DMS114 treated with DMSO at 0.1 percent for 48 hours (cell line): ENCODE measurements at regions not wholly inside any gene's neighbourhood (a gene's known extent, or its start where the extent isn't known, plus 50 kb on each side); places are given as distances from the start of the nearest gene placed in this dataset.

Experiments
- DNase-seq: peaks from one replicate; lab custom pipeline; 2025; ENCODE audit not compliant: unreplicated experiment; lab: John Stamatoyannopoulos, UW

DNA sequence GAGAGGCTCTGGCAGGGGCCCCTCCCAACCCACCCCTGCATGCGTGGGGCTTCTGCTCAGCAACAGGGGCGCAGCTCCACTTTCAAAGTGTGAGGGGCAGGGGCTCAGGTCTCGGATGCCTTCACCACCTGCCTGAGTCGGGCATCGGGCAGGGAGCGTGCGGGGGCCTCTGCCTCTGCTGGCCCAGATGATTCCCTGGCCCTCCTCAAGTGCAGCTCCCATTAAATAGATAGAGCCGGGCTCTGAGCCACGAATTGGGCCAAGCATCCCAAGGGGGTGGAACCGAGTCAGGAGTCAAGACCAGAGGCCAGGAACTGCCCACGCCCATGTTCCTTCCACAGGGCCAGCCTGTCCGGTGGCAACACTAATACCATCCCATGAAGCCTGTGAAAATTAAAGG lies 108.9 kb upstream of the FAM20C start:
- DNase-seq: no peak

DNA sequence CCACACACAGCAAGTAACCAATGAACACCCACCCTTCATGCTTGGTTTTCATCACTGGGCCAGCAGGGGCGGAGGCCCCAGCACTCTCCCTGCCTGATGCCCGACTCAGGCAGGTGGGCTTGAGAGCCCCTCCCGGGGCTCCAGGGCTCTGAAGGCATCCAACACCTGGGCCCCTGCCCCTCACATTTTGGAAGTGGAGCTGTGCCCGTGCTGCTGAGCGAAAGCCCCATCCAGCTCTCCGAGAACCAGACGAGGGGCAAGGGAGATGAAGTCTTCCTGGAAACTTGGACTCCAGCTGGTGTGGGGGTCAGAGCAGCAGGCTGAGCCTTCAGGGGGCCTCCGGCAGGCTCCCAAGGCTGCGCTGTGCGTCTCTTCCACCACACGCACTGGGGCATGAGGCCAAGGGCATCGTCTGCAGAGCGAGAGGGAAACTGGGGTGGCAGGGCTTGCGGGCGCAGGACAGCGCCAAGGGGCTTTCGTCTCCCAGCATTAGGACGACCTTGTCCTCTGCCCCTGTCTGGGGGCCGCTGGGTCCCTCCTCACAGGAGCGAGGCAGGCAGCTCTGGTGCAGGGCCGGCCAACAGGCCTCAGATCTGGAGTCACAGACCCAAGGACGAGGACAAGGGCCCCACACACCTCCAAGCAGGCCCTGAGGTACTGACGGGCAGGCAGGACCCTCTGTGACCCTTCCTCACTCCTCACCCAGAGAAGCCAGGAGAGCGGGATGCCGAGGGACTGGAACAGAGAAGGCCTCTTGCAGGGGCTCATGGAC lies 108.3 kb upstream of the FAM20C start:
- DNase-seq: no peak

DNA sequence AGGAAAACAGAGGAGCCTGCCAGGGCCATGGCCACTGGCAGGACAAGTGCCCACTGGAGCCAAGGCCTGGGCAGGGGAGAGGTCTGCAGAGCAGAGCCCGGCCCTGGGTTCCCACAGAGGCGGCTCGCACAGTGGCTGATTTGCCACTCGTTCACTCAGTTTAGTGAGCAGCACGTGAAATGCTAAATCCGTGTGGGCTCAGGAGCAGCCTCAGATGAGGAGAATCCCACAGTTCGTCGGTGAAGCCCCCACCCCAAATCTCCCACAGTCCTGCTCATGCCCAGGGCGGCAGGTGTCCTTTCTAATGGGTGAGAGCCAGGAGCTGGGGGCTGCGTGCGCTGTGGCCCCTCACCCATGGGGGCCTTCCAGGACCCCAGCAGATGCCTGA lies 107.7 kb upstream of the FAM20C start:
- DNase-seq: no peak

DNA sequence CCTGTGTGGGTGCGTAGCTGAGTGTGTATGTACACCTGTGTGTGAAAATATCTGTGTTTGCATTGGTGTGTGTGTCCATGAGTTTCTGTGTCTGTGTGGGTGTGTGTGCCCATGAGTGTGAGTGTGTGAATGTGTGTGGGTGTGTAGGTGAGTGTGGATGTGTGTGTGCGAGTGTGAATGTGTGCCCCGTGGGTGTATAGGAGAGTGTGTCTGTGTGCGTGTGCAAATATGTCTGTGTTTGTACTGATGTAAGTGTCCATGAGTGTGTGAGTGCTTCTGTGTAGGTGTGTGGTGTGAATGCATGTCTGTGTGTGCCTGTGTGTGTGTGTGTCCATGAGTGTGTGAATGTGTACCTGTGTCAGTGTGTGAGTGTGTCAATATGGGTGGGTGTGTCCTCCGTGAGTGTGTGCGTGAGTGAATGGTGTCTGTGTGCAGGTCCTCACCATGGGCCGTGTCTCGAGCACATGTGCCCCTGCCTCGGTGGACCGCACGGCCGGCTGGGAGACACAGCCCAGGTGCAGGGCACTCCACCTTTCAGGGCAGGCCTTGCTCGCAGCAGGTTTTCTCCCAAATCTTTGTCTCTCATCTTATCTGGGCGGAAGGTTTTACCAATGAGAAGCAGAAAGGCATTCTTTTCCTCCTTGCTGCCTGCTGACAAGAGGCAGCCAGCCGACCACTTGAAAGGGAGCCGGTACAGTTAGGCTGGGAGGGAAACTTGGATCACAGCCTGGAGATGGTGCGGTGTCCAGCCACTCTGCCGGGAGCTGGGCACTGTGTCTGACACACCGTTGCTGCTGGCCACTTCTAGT lies 107.1 kb upstream of the FAM20C start:
- no peak for DNase-seq

DNA sequence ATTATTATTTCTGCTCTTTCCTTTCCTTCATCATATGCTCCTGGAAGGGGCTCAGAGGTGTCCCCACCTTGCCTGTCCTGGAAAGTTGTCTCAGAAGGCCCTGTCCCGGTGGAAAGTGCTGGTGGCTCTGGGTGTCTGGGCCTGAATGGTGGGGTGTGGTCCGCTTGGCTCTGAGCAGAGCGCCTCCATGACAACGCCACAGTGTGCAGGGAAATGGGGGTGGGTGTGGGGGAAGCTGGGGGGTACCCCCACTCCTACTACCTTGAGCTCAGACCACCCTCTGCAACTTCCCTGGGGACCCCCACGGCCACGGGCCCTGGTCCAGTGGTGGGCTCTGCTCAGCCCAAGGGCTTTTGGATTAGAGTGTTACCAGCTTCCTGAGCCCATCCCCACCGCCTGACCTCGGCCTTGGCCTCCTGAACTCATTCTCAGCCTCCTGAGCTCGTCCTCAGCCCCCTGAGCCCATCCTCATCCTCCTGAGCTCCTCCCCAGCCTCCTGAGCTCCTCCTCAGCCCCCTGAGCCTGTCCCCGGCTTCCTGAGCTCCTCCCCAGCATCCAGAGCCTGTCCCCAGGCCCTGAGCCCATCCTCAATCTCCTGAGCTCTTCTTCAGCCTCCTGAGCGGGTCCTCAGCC lies 106.4 kb upstream of the FAM20C start:
- DNase-seq: no peak

DNA sequence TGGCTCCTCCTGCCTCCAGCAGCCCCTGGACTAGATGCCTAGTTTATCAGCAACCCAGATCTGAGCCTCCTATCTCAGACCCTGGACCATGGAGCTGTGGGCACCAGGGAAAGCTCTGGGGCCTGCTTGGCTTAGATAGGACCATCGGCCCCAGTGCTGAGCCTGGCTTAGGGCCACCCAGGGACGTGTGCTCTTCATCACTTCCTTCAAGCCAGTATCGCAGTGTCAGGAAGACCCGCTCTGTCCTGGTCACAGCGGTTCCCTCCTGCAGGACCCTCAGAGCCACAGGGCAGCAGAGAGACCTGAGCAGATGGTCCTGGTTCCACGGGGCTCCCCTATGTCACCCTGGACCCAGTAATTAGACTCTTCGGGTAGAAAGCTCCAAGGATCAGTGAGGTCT lies 105.7 kb upstream of the FAM20C start:
- DNase-seq: no peak

DNA sequence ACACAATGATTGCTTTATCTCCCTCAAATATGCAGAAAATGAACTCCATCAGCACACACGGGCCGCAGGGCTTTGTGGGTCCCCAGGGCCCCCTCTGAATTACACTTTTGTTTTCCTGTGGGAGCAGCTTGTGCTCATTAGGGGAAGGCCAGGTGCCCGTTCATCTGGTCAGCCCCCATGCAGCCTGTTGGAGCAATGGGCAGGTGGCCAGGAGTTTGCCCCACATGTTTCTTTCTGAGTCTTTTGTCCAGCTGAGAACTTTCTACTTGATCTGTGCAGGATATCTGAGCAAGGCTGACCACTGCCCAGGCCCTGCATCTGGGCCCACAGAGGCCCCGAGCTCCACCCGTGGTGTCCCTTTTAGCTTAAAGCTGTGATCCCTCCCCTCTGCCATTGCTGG lies 105.3 kb upstream of the FAM20C start:
- DNase-seq: no peak

DNA sequence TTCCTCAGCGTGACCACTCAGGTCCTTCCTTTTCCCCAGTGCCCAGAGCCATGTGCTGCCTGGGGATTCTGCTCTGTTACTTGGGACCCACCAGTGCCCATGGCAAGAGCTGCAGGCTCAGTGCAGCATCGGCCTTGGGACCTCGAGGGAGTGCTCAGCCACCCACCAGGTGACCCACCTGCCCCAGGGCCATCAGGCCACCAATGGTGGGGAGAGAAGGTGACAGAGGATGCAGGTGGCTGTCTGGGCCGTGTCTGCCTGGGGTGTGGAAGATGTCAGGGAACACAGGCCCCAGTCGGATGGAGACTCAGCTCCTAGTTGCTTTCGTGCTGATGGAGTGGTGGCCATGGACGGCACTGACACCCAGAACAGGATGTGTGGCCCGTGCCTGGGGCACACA lies 104.7 kb upstream of the FAM20C start:
- DNase-seq: no peak

DNA sequence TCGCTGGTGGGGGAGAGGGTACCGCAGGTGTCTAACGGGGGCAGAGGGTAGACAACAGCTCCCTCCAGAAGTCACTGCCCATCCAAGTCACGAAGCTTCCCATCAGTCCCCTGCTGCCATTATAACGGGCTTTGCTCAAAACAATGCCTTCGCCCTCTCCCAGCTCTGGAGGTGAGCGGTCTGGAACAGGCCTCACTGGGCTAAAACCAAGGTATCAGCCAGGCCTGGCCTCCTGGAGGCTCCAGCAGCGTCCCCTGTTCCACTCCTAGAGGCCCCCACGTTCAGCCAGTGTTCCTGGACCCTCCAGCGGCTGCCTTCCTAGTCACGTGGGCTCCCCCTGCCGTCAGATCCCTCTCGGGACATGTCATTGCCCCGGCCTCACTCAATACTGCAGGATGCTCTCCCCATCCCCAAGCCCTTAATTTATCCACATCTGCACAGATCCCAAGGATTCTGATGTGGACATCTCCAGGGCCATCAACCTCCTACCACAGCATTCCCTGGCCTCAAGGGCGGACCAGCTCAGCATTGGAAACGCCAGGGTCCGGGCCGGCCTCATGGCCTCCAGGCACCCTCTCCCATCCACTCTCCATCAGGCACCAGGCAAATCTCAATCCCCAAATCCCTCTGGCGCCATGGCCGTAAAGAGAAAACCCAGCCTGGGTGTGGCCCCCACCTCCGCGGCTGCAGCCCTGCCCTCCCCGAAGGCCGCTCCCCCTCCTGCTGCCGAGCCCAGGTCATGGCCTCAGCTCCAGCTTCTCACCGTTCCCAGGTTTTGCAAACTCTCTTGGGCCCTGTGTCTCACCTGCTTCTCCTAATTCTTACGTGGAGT lies 104.1 kb upstream of the FAM20C start:
- no peak for DNase-seq

DNA sequence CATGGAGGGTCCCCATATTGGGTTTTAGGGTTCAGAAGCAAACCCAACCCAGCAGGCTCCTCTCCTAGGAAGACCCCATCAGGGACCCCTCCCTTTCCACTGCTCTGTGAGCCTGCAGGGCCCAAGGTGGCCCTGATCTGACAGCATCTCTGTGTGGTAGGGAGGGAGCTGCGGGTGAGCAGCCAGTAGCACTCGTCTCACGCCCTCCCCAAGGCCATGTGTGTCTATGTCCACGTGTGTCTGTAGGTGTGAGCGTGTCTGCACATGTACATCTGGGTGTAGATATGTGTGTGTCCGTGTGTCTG lies 103.5 kb upstream of the FAM20C start:
- no peak for DNase-seq

DNA sequence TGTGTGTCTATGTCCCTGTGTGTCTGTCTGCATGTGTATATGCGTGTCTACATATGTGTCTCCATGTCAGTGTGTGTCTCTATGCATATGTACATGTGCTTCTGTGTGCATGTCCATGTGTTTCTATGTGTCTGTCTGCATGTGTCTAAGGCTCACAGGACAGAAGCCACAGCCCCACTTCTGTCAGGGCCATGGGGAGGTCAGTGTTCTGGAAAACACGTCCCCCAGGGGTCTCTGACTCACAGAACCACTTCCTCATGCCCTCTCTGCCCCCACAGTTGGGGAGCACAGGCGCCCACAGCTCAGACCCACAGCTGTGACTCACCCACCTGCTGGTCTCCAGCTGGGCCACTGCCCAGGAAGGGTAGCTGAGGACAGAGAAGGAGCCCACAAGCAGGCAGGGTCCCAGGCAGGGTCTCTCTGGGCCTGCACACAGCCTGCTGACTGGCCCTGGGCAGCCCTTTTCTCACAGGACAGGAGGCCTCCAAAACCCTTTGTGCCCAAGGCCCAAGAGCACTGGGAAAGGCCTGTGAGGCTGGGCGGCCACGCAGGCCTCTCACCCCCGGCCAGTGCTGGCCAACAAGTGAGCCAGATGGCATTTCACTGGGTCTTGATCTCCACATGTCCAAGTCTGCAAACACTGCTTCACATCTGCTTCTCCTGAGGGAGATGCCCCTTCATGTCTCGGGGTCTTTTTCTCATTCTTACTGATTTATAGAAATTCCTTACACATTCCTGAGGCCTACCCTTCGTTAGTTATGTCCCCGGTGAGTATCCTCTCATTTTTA lies 102.9 kb upstream of the FAM20C start:
- DNase-seq: no peak

DNA sequence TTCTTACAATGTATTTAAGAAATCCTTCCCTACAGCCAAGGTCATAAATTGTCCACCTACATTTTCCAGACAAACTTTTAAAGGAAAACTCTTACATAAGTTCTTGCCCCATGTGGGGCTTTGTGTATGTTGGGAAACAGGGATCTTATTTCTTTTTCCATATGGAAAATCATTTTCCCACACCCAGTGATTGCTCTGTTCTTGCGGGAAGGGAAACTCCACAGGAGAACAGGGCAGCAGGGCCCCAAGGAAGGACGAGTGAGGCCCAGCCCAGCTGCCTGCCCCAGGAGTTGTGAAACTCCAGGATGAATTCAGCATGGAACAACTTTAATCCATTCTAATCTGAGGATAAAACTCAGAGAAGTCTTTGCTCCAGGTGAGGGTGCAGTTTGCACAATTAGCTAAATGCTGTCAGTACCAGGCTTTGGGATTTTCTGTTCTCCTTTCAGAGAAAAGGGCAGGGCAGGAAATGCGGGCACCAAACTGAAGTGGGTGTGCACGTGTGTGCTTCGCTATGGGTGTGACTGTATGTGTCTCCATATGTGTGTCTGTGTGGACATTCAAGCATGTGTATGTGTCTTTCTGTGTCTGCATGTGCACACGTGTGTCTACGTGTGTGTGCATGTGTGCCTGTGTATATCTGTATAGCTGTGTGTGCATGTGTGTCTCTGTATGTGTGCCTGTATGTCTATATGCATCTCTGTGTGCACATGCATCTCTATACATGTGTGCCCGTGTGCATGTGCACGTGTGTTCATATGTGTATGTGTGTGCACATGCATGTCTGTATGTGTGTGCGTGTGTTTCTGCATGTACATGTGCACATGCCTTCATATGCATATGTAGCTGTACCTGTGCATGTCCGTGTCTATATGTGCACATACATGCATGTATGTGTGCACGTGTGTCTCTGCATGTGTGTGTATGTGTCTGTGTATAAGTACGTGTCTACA lies 102.0 kb upstream of the FAM20C start:
- DNase-seq: no peak

DNA sequence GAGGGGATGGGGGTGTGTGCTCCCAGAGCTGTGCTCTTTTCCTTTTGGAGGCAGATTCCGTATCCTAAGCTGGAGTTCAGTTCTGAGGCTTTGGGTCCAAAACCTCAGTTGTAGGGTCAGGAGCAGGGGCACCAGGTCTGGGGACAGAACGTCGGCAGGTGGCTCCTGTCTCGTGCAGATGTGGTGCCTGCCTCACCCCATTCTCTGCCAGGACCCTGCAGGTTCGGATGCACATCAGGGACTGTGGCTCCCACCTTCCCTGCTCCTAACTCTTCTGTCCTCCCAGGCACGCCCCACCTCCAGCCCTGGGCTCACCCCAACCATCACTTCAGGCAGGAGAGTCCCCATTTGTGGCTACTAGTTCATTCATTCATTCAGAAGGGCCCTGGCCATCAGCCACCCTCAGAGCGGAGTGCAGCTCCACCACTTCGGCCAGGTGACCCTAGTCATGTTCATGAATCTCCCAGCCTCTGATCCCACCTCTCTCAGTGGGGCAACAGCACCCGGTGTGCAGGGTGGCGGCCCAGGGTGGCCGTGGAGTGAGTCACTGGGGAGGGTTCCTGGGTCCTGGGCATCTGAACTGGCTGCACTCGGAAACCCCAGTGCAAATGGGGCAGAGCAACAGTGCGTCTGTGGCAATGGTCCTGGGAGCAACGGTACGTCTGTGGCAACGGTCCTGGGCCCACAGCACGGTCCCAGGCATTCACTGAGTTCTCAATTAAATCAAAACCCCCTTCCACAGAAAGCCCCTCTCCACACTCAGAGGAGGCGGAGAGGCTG lies 100.8 kb upstream of the FAM20C start:
- DNase-seq: no peak

DNA sequence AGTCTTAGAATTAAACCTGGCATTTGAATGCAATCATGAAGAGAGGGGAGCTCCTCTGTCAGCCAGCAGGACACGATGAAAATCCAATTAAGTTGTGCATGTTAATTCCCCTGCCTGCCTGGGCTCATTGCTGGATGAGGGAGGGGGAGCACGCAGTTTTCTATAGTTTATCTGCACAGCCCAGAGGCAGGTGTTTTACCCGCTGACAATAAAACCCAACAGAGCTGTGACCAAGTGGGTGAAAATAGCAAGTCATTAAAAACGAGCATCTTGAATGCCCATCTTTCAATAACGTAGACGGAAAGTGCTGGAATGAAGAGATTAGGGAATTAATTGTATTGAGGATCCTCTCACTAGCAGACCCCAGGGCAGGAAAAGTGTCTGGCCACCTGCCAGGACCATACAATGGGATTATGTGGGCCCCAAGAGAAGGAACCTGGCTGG lies 100.1 kb upstream of the FAM20C start:
- no peak for DNase-seq

DNA sequence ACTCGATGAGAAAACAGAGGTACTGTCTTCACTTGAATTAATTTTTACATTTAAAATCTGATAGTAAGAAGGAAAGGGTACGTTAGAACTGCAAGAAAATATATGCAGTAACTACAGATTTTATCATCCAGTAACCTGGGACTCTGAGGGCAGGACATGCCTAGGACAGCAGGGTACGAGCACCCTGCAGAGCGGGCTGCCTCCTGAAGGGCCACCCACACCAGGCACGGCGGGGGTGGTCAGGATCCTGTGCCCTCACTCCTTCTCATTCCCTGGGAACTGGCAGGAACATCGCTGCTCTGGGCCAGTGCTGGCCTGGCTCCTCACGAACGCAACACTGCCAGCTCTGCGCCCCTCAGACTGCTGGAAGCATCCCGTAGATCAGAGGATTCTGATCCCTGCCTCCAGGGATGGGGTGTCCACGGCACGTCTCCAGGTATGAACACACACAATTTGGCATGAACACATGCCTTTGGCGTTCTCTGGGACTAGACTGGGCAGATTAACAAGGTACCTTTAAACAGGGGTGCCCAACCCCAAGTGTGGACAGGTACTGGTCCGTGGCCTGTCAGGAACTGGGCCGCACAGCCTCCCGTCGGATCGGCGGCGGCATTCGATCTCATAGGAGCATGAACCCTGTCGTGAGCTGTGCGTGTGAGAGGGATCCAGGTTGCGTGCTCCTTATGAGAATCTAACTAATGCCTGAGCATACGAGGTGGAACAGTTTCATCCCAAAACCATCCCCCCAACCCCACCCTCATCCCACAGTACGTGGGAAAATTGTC lies 99.3 kb upstream of the FAM20C start:
- DNase-seq: no peak

DNA sequence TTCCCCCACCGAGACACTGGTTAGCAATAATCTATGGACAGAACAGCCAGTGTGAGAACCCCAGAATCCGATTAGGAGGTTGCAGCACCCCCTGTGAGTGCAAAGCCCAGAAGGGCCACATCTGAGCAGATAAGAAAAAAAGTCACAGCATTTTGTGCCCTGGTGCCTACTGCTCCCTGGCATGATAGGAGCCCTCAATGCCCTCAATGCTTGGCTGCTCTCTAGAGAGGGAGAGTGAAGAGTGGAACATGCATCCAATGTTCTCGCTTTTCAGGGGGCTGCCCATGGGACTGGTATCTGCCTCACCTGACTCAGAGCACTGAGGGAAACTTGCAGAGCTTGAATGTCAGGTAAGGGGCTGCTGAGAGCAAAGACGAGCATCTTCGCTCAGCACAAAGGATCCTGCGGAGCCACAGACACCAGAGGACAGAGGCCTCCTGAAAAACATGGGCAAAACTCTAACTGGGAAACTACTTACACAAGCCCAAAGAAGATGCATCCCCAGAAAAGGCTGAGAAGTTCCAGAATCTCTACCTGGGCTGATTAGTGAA lies 98.0 kb upstream of the FAM20C start:
- DNase-seq: no peak

DNA sequence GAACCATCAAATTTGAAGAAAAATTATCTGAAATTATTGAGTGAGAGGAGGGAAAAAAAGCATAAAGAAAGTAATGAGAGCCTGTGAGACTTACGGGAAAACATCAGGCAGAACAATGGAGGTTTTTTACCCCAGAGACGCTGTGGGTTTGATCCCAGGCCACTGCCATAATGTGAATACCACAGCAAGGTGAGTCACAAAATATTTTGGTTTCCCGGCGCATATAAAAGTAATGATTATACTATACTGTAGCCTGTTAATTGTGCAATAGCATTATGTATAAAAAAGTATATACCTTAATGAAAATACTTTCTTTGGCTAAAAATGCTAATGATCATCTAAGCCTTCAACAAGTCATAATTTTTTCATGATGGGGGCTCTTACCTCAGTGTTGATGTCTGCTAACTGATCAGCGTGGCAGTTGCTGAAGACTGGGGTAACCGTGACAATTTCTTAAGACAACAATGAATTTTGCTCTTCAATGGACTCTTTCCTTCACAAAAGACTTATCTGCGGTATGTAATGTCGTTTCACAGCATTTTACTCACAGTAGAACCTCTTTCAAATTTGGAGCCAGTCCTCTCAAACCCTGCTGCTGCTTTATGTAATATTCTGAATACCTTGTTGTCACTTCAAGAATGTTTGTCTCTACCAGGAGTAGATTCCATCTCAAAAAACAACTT lies 97.0 kb upstream of the FAM20C start:
- no peak for DNase-seq
